ENCODE measurements at regions not wholly inside any gene's neighbourhood (a gene's known extent, or its start where the extent isn't known, plus 50 kb on each side); places are given as distances from the start of the nearest gene placed in this dataset.
"Not testable (repeated sequence)": the region's sequence is repeated elsewhere in the genome, so short reads cannot be mapped to it uniquely, and the experiment has no call there.

GRCh38 chr7:125193263-125193662, 263.6 kb upstream of the POT1 start:
- TF ChIP-seq CTCF (IDR thresholded peaks at IDR 0.05; ENCODE audit: control insufficient read depth, insufficient read depth, low read depth, low read length, missing control alignments), result no peak

GRCh38 chr7:125184801-125185200, 255.2 kb upstream of the POT1 start:
- no peak for TF ChIP-seq CTCF (IDR thresholded peaks at IDR 0.05; ENCODE audit: control insufficient read depth, insufficient read depth, low read depth, low read length, missing control alignments)
- no peak overlapping the region for H3K4me3 ChIP-seq (ENCODE audit: control insufficient read depth, low read depth, low read length)
- DNase-seq (ENCODE audit: low read depth), result no peak

More at GRCh38 chr7:125193263-125193662, 263.6 kb upstream of the POT1 start:
- H3K4me3 ChIP-seq (ENCODE audit: control insufficient read depth, low read depth, low read length), result no peak overlapping the region
- no peak for DNase-seq (ENCODE audit: low read depth)

- not testable (repeated sequence) for H3K4me3 ChIP-seq (ENCODE audit: control insufficient read depth, low read depth, low read length); DNase-seq (ENCODE audit: low read depth)
Observed at GRCh38 chr7:125181569-125182267, 252.1 kb upstream of the POT1 start.

DNA sequence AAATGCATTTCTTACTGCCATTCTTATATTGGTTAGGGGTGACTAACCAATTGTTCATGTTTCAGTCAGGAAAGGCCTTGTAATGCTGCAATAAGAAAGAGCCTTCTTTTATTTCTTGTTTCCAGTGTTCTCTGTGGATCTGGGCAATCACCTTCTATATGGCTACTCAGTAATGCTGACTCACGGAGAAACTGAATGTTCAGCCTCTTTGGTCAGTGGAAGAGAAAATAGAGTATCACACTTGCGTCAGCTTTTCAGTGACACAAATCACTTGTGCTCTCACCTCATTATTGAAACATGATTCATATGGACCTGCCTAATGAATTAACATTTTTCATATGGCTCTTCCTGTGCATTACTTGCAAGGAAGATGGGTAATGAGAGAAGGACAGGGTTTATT, 243.9 kb upstream of the POT1 start:
- no peak for TF ChIP-seq CTCF (IDR thresholded peaks at IDR 0.05; ENCODE audit: control insufficient read depth, insufficient read depth, low read depth, low read length, missing control alignments)
- DNase-seq (ENCODE audit: low read depth), result no peak
- H3K4me3 ChIP-seq (ENCODE audit: control insufficient read depth, low read depth, low read length), result no peak overlapping the region

- TF ChIP-seq CTCF (IDR thresholded peaks at IDR 0.05; ENCODE audit: control insufficient read depth, insufficient read depth, low read depth, low read length, missing control alignments), result no peak
- H3K4me3 ChIP-seq (ENCODE audit: control insufficient read depth, low read depth, low read length), result no peak overlapping the region
- no peak for DNase-seq (ENCODE audit: low read depth)
Observed at GRCh38 chr7:125169088-125169487, 239.5 kb upstream of the POT1 start.

DNA sequence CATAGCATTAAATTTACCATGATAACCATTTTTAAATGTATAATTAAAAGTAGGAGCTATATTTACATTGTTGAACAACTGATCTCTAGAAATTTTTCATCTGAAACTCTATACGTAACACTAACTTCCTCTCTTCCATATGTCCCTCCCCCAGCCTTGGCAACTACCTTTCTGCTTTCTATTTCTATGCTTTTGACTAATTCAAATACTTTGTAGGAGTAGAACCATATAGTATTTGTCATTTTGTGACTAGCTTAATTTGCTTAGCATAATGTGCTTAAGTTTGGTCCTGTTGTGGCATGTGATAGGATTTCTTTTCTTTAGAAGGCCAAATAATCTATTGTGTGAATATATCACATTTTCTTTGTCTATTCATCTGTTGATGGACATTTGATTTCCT, 225.3 kb upstream of the POT1 start:
- H3K4me3 ChIP-seq (ENCODE audit: control insufficient read depth, low read depth, low read length), result no peak overlapping the region
- TF ChIP-seq CTCF (IDR thresholded peaks at IDR 0.05; ENCODE audit: control insufficient read depth, insufficient read depth, low read depth, low read length, missing control alignments), result no peak
- no peak for DNase-seq (ENCODE audit: low read depth)

DNA sequence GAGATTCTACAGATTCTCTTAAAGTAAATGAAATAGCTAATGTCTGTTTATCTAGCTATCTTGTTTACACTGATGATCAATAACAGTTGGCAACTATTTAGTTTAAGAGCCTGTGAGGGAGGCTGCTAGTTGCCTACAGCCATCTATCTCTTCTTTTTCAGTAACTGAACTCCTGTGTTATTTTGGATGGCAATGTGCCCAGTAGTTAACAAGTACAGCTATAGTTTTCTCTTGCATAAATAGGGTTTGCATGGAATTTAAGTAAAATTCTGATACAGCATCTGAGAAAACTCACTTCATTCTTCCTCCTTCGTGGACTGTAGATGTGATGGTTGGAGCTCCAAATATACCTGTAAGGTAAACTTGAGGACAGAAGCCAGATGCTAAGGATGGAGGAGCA, 219.5 kb upstream of the POT1 start:
- no peak overlapping the region for H3K4me3 ChIP-seq (ENCODE audit: control insufficient read depth, low read depth, low read length)
- no peak for TF ChIP-seq CTCF (IDR thresholded peaks at IDR 0.05; ENCODE audit: control insufficient read depth, insufficient read depth, low read depth, low read length, missing control alignments)
- no peak for DNase-seq (ENCODE audit: low read depth)

Data from AG09309 (cell line).